ENCODE measurements at regions not wholly inside any gene's neighbourhood (a gene's known extent, or its start where the extent isn't known, plus 50 kb on each side); places are given as distances from the start of the nearest gene placed in this dataset.

GRCh38 chr5:135126688-135127438, 92.8 kb upstream of the PITX1 start:
- Histone ChIP-seq H3K4me2 (no peak overlapping the region), H3K4me3 (no peak overlapping the region), H4K20me1 (no peaks in the 10 kb centered on the region), H3K27me3 (no peaks in the 10 kb centered on the region), H3K9ac (no peak overlapping the region), H3K4me1 (no peaks in the 10 kb centered on the region; a peak in 1 of 20 replicates), H3K36me3 (no peaks in the 10 kb centered on the region), H3K9me3 (replicated peaks in 1 of 11) (no peaks in the 10 kb centered on the region), H3K27ac (no peak overlapping the region)
- no peak for TF ChIP-seq Cebpa-rat (IDR thresholded peaks at IDR 0.05)

- Histone ChIP-seq H3K36me3 (no peaks in the 10 kb centered on the region), H3K9ac (no peak overlapping the region), H3K4me3 (no peak overlapping the region), H4K20me1 (no peaks in the 10 kb centered on the region), H3K4me1 (peaks cover 0 to 7% (median 0%) of the 10 kb centered on the region in 10 experiments; a peak in 8 of 20 replicates), H3K27ac (no peak overlapping the region), H3K4me2 (no peak overlapping the region), H3K27me3 (no peaks in the 10 kb centered on the region), H3K9me3 (replicated peaks in 1 of 11) (no peaks in the 10 kb centered on the region)
- TF ChIP-seq Cebpa-rat (IDR thresholded peaks at IDR 0.05) = no peak
Measured at GRCh38 chr5:135124724-135125123, 90.7 kb upstream of the PITX1 start.

- no peak overlapping the region for H3K4me3 ChIP-seq
- H4K20me1 ChIP-seq = no peaks in the 10 kb centered on the region
- no peak overlapping the region for H3K9ac ChIP-seq
- H3K9me3 ChIP-seq (replicated peaks in 1 of 11) = no peaks in the 10 kb centered on the region
- H3K27me3 ChIP-seq = no peaks in the 10 kb centered on the region
- H3K4me2 ChIP-seq = no peak overlapping the region
- no peaks in the 10 kb centered on the region for H3K36me3 ChIP-seq
- peaks cover 0 to 13% (median 2%) of the 10 kb centered on the region in 10 experiments; a peak in 9 of 20 replicates for H3K4me1 ChIP-seq
- H3K27ac ChIP-seq = no peak overlapping the region
- no peak for TF ChIP-seq Cebpa-rat (IDR thresholded peaks at IDR 0.05)
Measured at GRCh38 chr5:135124128-135124527, 90.1 kb upstream of the PITX1 start.

GRCh38 chr5:135122797-135123196, 88.8 kb upstream of the PITX1 start:
- Histone ChIP-seq H3K9ac (no peak overlapping the region), H3K9me3 (replicated peaks in 1 of 11) (no peaks in the 10 kb centered on the region), H4K20me1 (no peaks in the 10 kb centered on the region), H3K4me3 (no peak overlapping the region), H3K27me3 (no peaks in the 10 kb centered on the region), H3K4me1 (peaks cover 0 to 26% (median 3%) of the 10 kb centered on the region in 10 experiments; a peak in 9 of 20 replicates), H3K4me2 (no peak overlapping the region), H3K27ac (no peak overlapping the region), H3K36me3 (no peaks in the 10 kb centered on the region)
- TF ChIP-seq Cebpa-rat (IDR thresholded peaks at IDR 0.05) = no peak

GRCh38 chr5:135120951-135121350, 86.9 kb upstream of the PITX1 start:
- H3K27ac ChIP-seq = no peak overlapping the region
- TF ChIP-seq Cebpa-rat (IDR thresholded peaks at IDR 0.05) = no peak

GRCh38 chr5:135119481-135119880, 85.5 kb upstream of the PITX1 start:
- no peaks in the 10 kb centered on the region for H3K27me3 ChIP-seq
- peak overlapping the region in 3 of 11 experiments; percentile 12 to 18 (median 14); a peak in 3 of 22 replicates for H3K27ac ChIP-seq
- H3K4me3 ChIP-seq = no peak overlapping the region
- no peak for TF ChIP-seq Cebpa-rat (IDR thresholded peaks at IDR 0.05)
- H4K20me1 ChIP-seq = no peaks in the 10 kb centered on the region
- no peaks in the 10 kb centered on the region for H3K36me3 ChIP-seq
- no peak overlapping the region for H3K9ac ChIP-seq
- H3K9me3 ChIP-seq (replicated peaks in 1 of 11) = no peaks in the 10 kb centered on the region
- H3K4me2 ChIP-seq = peak overlapping the region in 5 of 11 experiments; percentile 21 to 59 (median 39); a peak in 8 of 22 replicates
- peaks cover 0 to 59% (median 21%) of the 10 kb centered on the region in 10 experiments; a peak in 11 of 20 replicates for H3K4me1 ChIP-seq

More at GRCh38 chr5:135120951-135121350, 86.9 kb upstream of the PITX1 start:
- Histone ChIP-seq H4K20me1 (no peaks in the 10 kb centered on the region), H3K4me2 (no peak overlapping the region), H3K4me1 (peaks cover 0 to 44% (median 18%) of the 10 kb centered on the region in 10 experiments; a peak in 11 of 20 replicates), H3K9ac (no peak overlapping the region), H3K4me3 (no peak overlapping the region), H3K36me3 (no peaks in the 10 kb centered on the region), H3K9me3 (replicated peaks in 1 of 11) (no peaks in the 10 kb centered on the region), H3K27me3 (no peaks in the 10 kb centered on the region)

- no peaks in the 10 kb centered on the region for H3K27me3 ChIP-seq
- H3K4me1 ChIP-seq = peaks cover 0 to 74% (median 21%) of the 10 kb centered on the region in 10 experiments; a peak in 11 of 20 replicates
- H3K9ac ChIP-seq = peak overlapping the region in 1 of 11 experiments; percentile 23; a peak in 1 of 22 replicates
- no peaks in the 10 kb centered on the region for H4K20me1 ChIP-seq
- H3K36me3 ChIP-seq = no peaks in the 10 kb centered on the region
- no peaks in the 10 kb centered on the region for H3K9me3 ChIP-seq (replicated peaks in 1 of 11)
- no peak for TF ChIP-seq Cebpa-rat (IDR thresholded peaks at IDR 0.05)
- peak overlapping the region in 4 of 11 experiments; percentile 39 to 59 (median 48); a peak in 6 of 22 replicates for H3K4me2 ChIP-seq
- no peak overlapping the region for H3K4me3 ChIP-seq
- H3K27ac ChIP-seq = peak overlapping the region in 6 of 11 experiments; percentile 2 to 77 (median 37); a peak in 7 of 22 replicates
Measured at GRCh38 chr5:135117590-135117989, 83.6 kb upstream of the PITX1 start.

- H3K36me3 ChIP-seq = no peaks in the 10 kb centered on the region
- H4K20me1 ChIP-seq = no peaks in the 10 kb centered on the region
- H3K4me1 ChIP-seq = peaks cover 0 to 88% (median 21%) of the 10 kb centered on the region in 10 experiments; a peak in 11 of 20 replicates
- H3K4me3 ChIP-seq = no peak overlapping the region
- H3K27me3 ChIP-seq = no peaks in the 10 kb centered on the region
- H3K4me2 ChIP-seq = peak overlapping the region in 7 of 11 experiments; percentile 16 to 70 (median 55); a peak in 12 of 22 replicates
- H3K27ac ChIP-seq = peak overlapping the region in 7 of 11 experiments; percentile 12 to 77 (median 51); a peak in 13 of 22 replicates
- no peak for TF ChIP-seq Cebpa-rat (IDR thresholded peaks at IDR 0.05)
- peak overlapping the region in 3 of 11 experiments; percentile 29 to 53 (median 49); a peak in 4 of 22 replicates for H3K9ac ChIP-seq
- no peaks in the 10 kb centered on the region for H3K9me3 ChIP-seq (replicated peaks in 1 of 11)
Measured at GRCh38 chr5:135116160-135116561, 82.1 kb upstream of the PITX1 start.

- no peaks in the 10 kb centered on the region for H4K20me1 ChIP-seq
- H3K9ac ChIP-seq = peak overlapping the region in 1 of 11 experiments; percentile 49; a peak in 1 of 22 replicates
- peak overlapping the region in 5 of 11 experiments; percentile 50 to 70 (median 58); a peak in 8 of 22 replicates for H3K4me2 ChIP-seq
- H3K9me3 ChIP-seq (replicated peaks in 1 of 11) = no peaks in the 10 kb centered on the region
- no peak for TF ChIP-seq Cebpa-rat (IDR thresholded peaks at IDR 0.05)
- H3K27me3 ChIP-seq = no peaks in the 10 kb centered on the region
- no peak overlapping the region for H3K4me3 ChIP-seq
- peaks cover 0 to 94% (median 21%) of the 10 kb centered on the region in 10 experiments; a peak in 11 of 20 replicates for H3K4me1 ChIP-seq
- H3K36me3 ChIP-seq = no peaks in the 10 kb centered on the region
- H3K27ac ChIP-seq = peak overlapping the region in 6 of 11 experiments; percentile 11 to 77 (median 52); a peak in 11 of 22 replicates
Measured at GRCh38 chr5:135115591-135115990, 81.6 kb upstream of the PITX1 start.
